Nephron (organoid): ENCODE measurements at regions not wholly inside any gene's neighbourhood (a gene's known extent, or its start where the extent isn't known, plus 50 kb on each side); places are given as distances from the start of the nearest gene placed in this dataset.

Experiments used
- H3K27ac Mint-ChIP-seq, 3 experiments: 2 replicates each; pipeline ENCODE4 v1.8.0; 2020; ENCODE audit warnings: mixed read lengths in 3 of 3, mild to moderate bottlenecking in 2 of 3, moderate library complexity in 1 of 3
- H3K27me3 Mint-ChIP-seq: 2 replicates; pipeline ENCODE4 v1.8.0; 2021; ENCODE audit warnings: low read depth, mild to moderate bottlenecking, moderate library complexity, mixed read lengths
- H3K36me3 Mint-ChIP-seq: 2 replicates; pipeline ENCODE4 v1.8.0; 2020; ENCODE audit warnings: low read depth, mixed read lengths
- H3K4me1 Mint-ChIP-seq: 2 replicates; pipeline ENCODE4 v1.8.0; 2020; ENCODE audit warnings: mixed read lengths
- H3K4me3 Mint-ChIP-seq, 3 experiments: 2 replicates each; pipeline ENCODE4 v1.8.0; 2020; ENCODE audit warnings: mild to moderate bottlenecking in 3 of 3, mixed read lengths in 3 of 3, moderate library complexity in 2 of 3
- H3K9me3 Mint-ChIP-seq: 2 replicates; pipeline ENCODE4 v1.8.0; 2020; ENCODE audit warnings: mixed read lengths
- CTCF ChIP-seq, 3 experiments: fragments of 200-600 bp; sonication (generic); IDR thresholded peaks; one replicate each; pipeline ENCODE4 v1.5.0; 2021; ENCODE audit warnings: antibody characterized with exemption in 3 of 3; ENCODE audit not compliant: unreplicated experiment in 3 of 3

GRCh38 chr5:168064933-168065622 lies 226.4 kb upstream of the WWC1 start:
- no peaks in the 10 kb centered on the region for H3K36me3 Mint-ChIP-seq
- no peaks in the 10 kb centered on the region for H3K9me3 Mint-ChIP-seq
- H3K4me3 Mint-ChIP-seq, result no peak overlapping the region
- peak overlapping the region in 1 of 3 experiments; percentile 56 for H3K27ac Mint-ChIP-seq
- TF ChIP-seq CTCF (IDR thresholded peaks at IDR 0.05; ENCODE audit: unreplicated experiment in 3 of 3), result no peak
- H3K4me1 Mint-ChIP-seq, result peaks cover 10% of the 10 kb centered on the region
- no peaks in the 10 kb centered on the region for H3K27me3 Mint-ChIP-seq

GRCh38 chr5:168066536-168067208 lies 224.8 kb upstream of the WWC1 start:
- Mint-ChIP-seq H3K27me3 (peaks cover 5% of the 10 kb centered on the region), H3K4me3 (no peak overlapping the region), H3K4me1 (peaks cover 5% of the 10 kb centered on the region), H3K9me3 (no peaks in the 10 kb centered on the region), H3K27ac (no peak overlapping the region), H3K36me3 (no peaks in the 10 kb centered on the region)
- TF ChIP-seq CTCF (IDR thresholded peaks at IDR 0.05; ENCODE audit: unreplicated experiment in 3 of 3), result no peak

- no peaks in the 10 kb centered on the region for H3K36me3 Mint-ChIP-seq
These were observed 220.7 kb upstream of the WWC1 start for GRCh38 chr5:168070761-168071160.

GRCh38 chr5:168072665-168073064 lies 218.8 kb upstream of the WWC1 start:
- no peak overlapping the region for H3K27ac Mint-ChIP-seq
- no peak overlapping the region for H3K4me3 Mint-ChIP-seq
- peaks cover 15% of the 10 kb centered on the region for H3K27me3 Mint-ChIP-seq
- no peak for TF ChIP-seq CTCF (IDR thresholded peaks at IDR 0.05; ENCODE audit: unreplicated experiment in 3 of 3)
- H3K9me3 Mint-ChIP-seq, result no peaks in the 10 kb centered on the region
- H3K4me1 Mint-ChIP-seq, result peaks cover 13% of the 10 kb centered on the region
- no peaks in the 10 kb centered on the region for H3K36me3 Mint-ChIP-seq

More at GRCh38 chr5:168070761-168071160, 220.7 kb upstream of the WWC1 start:
- Mint-ChIP-seq H3K27ac (no peak overlapping the region), H3K27me3 (peaks cover 15% of the 10 kb centered on the region), H3K4me1 (peaks cover 13% of the 10 kb centered on the region), H3K9me3 (no peaks in the 10 kb centered on the region), H3K4me3 (no peak overlapping the region)
- TF ChIP-seq CTCF (IDR thresholded peaks at IDR 0.05; ENCODE audit: unreplicated experiment in 3 of 3), result no peak

GRCh38 chr5:168073311-168073710 lies 218.1 kb upstream of the WWC1 start:
- no peak for TF ChIP-seq CTCF (IDR thresholded peaks at IDR 0.05; ENCODE audit: unreplicated experiment in 3 of 3)
- Mint-ChIP-seq H3K4me3 (no peak overlapping the region), H3K9me3 (no peaks in the 10 kb centered on the region), H3K27ac (no peak overlapping the region), H3K4me1 (peaks cover 13% of the 10 kb centered on the region), H3K27me3 (peaks cover 15% of the 10 kb centered on the region), H3K36me3 (no peaks in the 10 kb centered on the region)
